Activated CD4-positive, alpha-beta memory T cell treated with anti-CD3 and anti-CD28 coated beads, Interleukin-2, amount 10 ng/mL, durations not matched to agents 7 days and 5 days (primary cell): ENCODE measurements at regions not wholly inside any gene's neighbourhood (a gene's known extent, or its start where the extent isn't known, plus 50 kb on each side); places are given as distances from the start of the nearest gene placed in this dataset.

Source experiments
- CTCF ChIA-PET: fragments of 350-600 bp; sonication (Branson Sonifier 250); formaldehyde crosslinking; loops from one replicate; lab custom pipeline; 2021; ENCODE audit warnings: antibody characterized with exemption, inconsistent platforms; lab: Charles Lee
- POLR2A ChIA-PET: fragments of 350-600 bp; sonication (Branson Sonifier 250); formaldehyde crosslinking; loops from one replicate; lab custom pipeline; 2021; ENCODE audit warnings: antibody characterized with exemption; lab: Charles Lee
- DNase-seq: peaks from one replicate; pipeline ENCODE4 v3.0.0-alpha.2; 2020
- H3K27ac Mint-ChIP-seq: one replicate; pipeline ENCODE4 v1.8.0; 2021; ENCODE audit warnings: mild to moderate bottlenecking, mixed read lengths
- H3K27me3 Mint-ChIP-seq: one replicate; pipeline ENCODE4 v1.8.0; 2021; ENCODE audit warnings: mixed read lengths
- H3K36me3 Mint-ChIP-seq: one replicate; pipeline ENCODE4 v1.8.0; 2021; ENCODE audit warnings: low read depth, mixed read lengths
- H3K4me1 Mint-ChIP-seq: one replicate; pipeline ENCODE4 v1.8.0; 2021; ENCODE audit warnings: mixed read lengths
- H3K4me3 Mint-ChIP-seq: one replicate; pipeline ENCODE4 v1.8.0; 2021; ENCODE audit warnings: mild to moderate bottlenecking, mixed read lengths
- H3K9me3 Mint-ChIP-seq: one replicate; pipeline ENCODE4 v1.8.0; 2021; ENCODE audit warnings: mixed read lengths

GRCh38 chr9:19998823-19999455 lies 210.1 kb upstream of the SLC24A2 start:
- H3K36me3 Mint-ChIP-seq = peaks cover 28% of the 10 kb centered on the region
- POLR2A ChIA-PET = interaction anchor here (0.9 to 1.8 kb wide), 10 partner anchors 16 to 623 kb away, joined by 3 to 10 read pairs (median 4); partner anchors contain the start of gene MLLT3
- peaks cover 21% of the 10 kb centered on the region for H3K9me3 Mint-ChIP-seq
- H3K27me3 Mint-ChIP-seq = no peaks in the 10 kb centered on the region
- peaks cover 55% of the 10 kb centered on the region for H3K4me1 Mint-ChIP-seq
- no peak overlapping the region for H3K4me3 Mint-ChIP-seq
- CTCF ChIA-PET = interaction anchor here (1.2 to 1.9 kb wide), 2 partner anchors 44 to 620 kb away, joined by 4 read pairs; no protein-coding TSS in a partner anchor
- peak overlapping the region; percentile 93 for H3K27ac Mint-ChIP-seq
- no peak for DNase-seq

GRCh38 chr9:19998153-19998552 lies 209.3 kb upstream of the SLC24A2 start:
- Mint-ChIP-seq H3K4me1 (peaks cover 56% of the 10 kb centered on the region), H3K36me3 (peaks cover 25% of the 10 kb centered on the region), H3K27ac (peak overlapping the region; percentile 93), H3K27me3 (no peaks in the 10 kb centered on the region), H3K9me3 (peaks cover 18% of the 10 kb centered on the region), H3K4me3 (no peak overlapping the region)
- CTCF ChIA-PET = interaction anchor here (0.6 to 1.9 kb wide), 3 partner anchors 8 to 164 kb away, joined by 3 to 4 read pairs (median 3); no protein-coding TSS in a partner anchor
- DNase-seq = peak; percentile 31
- POLR2A ChIA-PET = interaction anchor here (0.9 to 1.5 kb wide), 4 partner anchors 210 to 323 kb away, joined by 3 to 6 read pairs (median 3); no protein-coding TSS in a partner anchor

GRCh38 chr9:19995619-19996018 lies 206.8 kb upstream of the SLC24A2 start:
- Mint-ChIP-seq H3K4me3 (no peak overlapping the region), H3K9me3 (peaks cover 18% of the 10 kb centered on the region), H3K36me3 (peaks cover 25% of the 10 kb centered on the region), H3K27ac (no peak overlapping the region), H3K4me1 (peaks cover 58% of the 10 kb centered on the region), H3K27me3 (no peaks in the 10 kb centered on the region)
- ChIA-PET POLR2A (no interaction called here), CTCF (no interaction called here)
- DNase-seq = peak; percentile 26

- H3K4me3 Mint-ChIP-seq = no peak overlapping the region
- no peaks in the 10 kb centered on the region for H3K27me3 Mint-ChIP-seq
- no peak for DNase-seq
- no peak overlapping the region for H3K27ac Mint-ChIP-seq
- H3K36me3 Mint-ChIP-seq = peaks cover 25% of the 10 kb centered on the region
- H3K4me1 Mint-ChIP-seq = peaks cover 45% of the 10 kb centered on the region
- ChIA-PET CTCF (no interaction called here), POLR2A (no interaction called here)
- H3K9me3 Mint-ChIP-seq = peaks cover 18% of the 10 kb centered on the region
These were observed 205.5 kb upstream of the SLC24A2 start for GRCh38 chr9:19994296-19994695.

- Mint-ChIP-seq H3K27me3 (no peaks in the 10 kb centered on the region), H3K36me3 (peaks cover 13% of the 10 kb centered on the region), H3K4me1 (peaks cover 29% of the 10 kb centered on the region), H3K9me3 (peaks cover 9% of the 10 kb centered on the region), H3K4me3 (no peak overlapping the region), H3K27ac (no peak overlapping the region)
- POLR2A ChIA-PET = no interaction called here
- CTCF ChIA-PET = no interaction called here
- DNase-seq = no peak
These were observed 203.7 kb upstream of the SLC24A2 start for GRCh38 chr9:19992556-19992955.

- ChIA-PET CTCF (no interaction called here), POLR2A (no interaction called here)
- DNase-seq = no peak
- H3K27ac Mint-ChIP-seq = no peak overlapping the region
- H3K36me3 Mint-ChIP-seq = no peaks in the 10 kb centered on the region
- no peaks in the 10 kb centered on the region for H3K27me3 Mint-ChIP-seq
- no peak overlapping the region for H3K4me3 Mint-ChIP-seq
- H3K9me3 Mint-ChIP-seq = no peaks in the 10 kb centered on the region
- peaks cover 9% of the 10 kb centered on the region for H3K4me1 Mint-ChIP-seq
These were observed 200.4 kb upstream of the SLC24A2 start for GRCh38 chr9:19989213-19989612.

GRCh38 chr9:19988281-19988680 lies 199.4 kb upstream of the SLC24A2 start:
- no peak for DNase-seq
- ChIA-PET CTCF (no interaction called here), POLR2A (no interaction called here)
- Mint-ChIP-seq H3K9me3 (no peaks in the 10 kb centered on the region), H3K36me3 (no peaks in the 10 kb centered on the region), H3K4me3 (no peak overlapping the region), H3K27me3 (no peaks in the 10 kb centered on the region), H3K27ac (no peak overlapping the region), H3K4me1 (peaks cover 7% of the 10 kb centered on the region)

- peaks cover 8% of the 10 kb centered on the region for H3K9me3 Mint-ChIP-seq
- no peak for DNase-seq
- no peaks in the 10 kb centered on the region for H3K4me1 Mint-ChIP-seq
- H3K4me3 Mint-ChIP-seq = no peak overlapping the region
- peaks cover 5% of the 10 kb centered on the region for H3K36me3 Mint-ChIP-seq
- CTCF ChIA-PET = no interaction called here
- no peak overlapping the region for H3K27ac Mint-ChIP-seq
- POLR2A ChIA-PET = no interaction called here
- H3K27me3 Mint-ChIP-seq = no peaks in the 10 kb centered on the region
These were observed 196.2 kb upstream of the SLC24A2 start for GRCh38 chr9:19985081-19985480.

- Mint-ChIP-seq H3K9me3 (peaks cover 13% of the 10 kb centered on the region), H3K36me3 (peaks cover 15% of the 10 kb centered on the region), H3K4me3 (no peak overlapping the region), H3K4me1 (peaks cover 27% of the 10 kb centered on the region), H3K27me3 (peaks cover 3% of the 10 kb centered on the region), H3K27ac (peak overlapping the region; percentile 81)
- POLR2A ChIA-PET = interaction anchor here (1.0 kb wide), 1 partner anchor 23 kb away, joined by 5 read pairs; no protein-coding TSS in a partner anchor
- CTCF ChIA-PET = no interaction called here
- peak; percentile 49 for DNase-seq
These were observed 187.4 kb upstream of the SLC24A2 start for GRCh38 chr9:19976226-19976625.

- H3K27me3 Mint-ChIP-seq = peaks cover 3% of the 10 kb centered on the region
- peaks cover 13% of the 10 kb centered on the region for H3K9me3 Mint-ChIP-seq
- peaks cover 27% of the 10 kb centered on the region for H3K4me1 Mint-ChIP-seq
- H3K36me3 Mint-ChIP-seq = peaks cover 15% of the 10 kb centered on the region
- no peak overlapping the region for H3K4me3 Mint-ChIP-seq
- ChIA-PET POLR2A (interaction anchor here (1.0 kb wide), 1 partner anchor 24 kb away, joined by 5 read pairs; no protein-coding TSS in a partner anchor), CTCF (no interaction called here)
- peak overlapping the region; percentile 57 for H3K27ac Mint-ChIP-seq
- no peak for DNase-seq
These were observed 186.7 kb upstream of the SLC24A2 start for GRCh38 chr9:19975499-19975898.

GRCh38 chr9:19969721-19970120 lies 180.9 kb upstream of the SLC24A2 start:
- H3K27ac Mint-ChIP-seq = no peak overlapping the region
- ChIA-PET CTCF (interaction anchor here (0.9 kb wide), 1 partner anchor 19 kb away, joined by 4 read pairs; no protein-coding TSS in a partner anchor), POLR2A (no interaction called here)
- H3K27me3 Mint-ChIP-seq = peaks cover 2% of the 10 kb centered on the region
- peaks cover 2% of the 10 kb centered on the region for H3K9me3 Mint-ChIP-seq
- H3K4me1 Mint-ChIP-seq = no peaks in the 10 kb centered on the region
- no peaks in the 10 kb centered on the region for H3K36me3 Mint-ChIP-seq
- DNase-seq = no peak
- no peak overlapping the region for H3K4me3 Mint-ChIP-seq

GRCh38 chr9:19967888-19968459 lies 179.1 kb upstream of the SLC24A2 start:
- ChIA-PET CTCF (interaction anchor here (1.3 kb wide), 1 partner anchor 9 kb away, joined by 4 read pairs; no protein-coding TSS in a partner anchor), POLR2A (interaction anchor here (0.6 to 1.3 kb wide), 2 partner anchors 32 to 41 kb away, joined by 3 read pairs; no protein-coding TSS in a partner anchor)
- no peak for DNase-seq
- Mint-ChIP-seq H3K36me3 (no peaks in the 10 kb centered on the region), H3K27me3 (peaks cover 2% of the 10 kb centered on the region), H3K4me1 (no peaks in the 10 kb centered on the region), H3K9me3 (peaks cover 2% of the 10 kb centered on the region), H3K4me3 (no peak overlapping the region), H3K27ac (no peak overlapping the region)

GRCh38 chr9:19967216-19967887 lies 178.5 kb upstream of the SLC24A2 start:
- Mint-ChIP-seq H3K4me3 (no peak overlapping the region), H3K9me3 (peaks cover 2% of the 10 kb centered on the region), H3K36me3 (no peaks in the 10 kb centered on the region), H3K4me1 (no peaks in the 10 kb centered on the region), H3K27me3 (peaks cover 2% of the 10 kb centered on the region), H3K27ac (no peak overlapping the region)
- ChIA-PET POLR2A (interaction anchor here (0.6 to 1.3 kb wide), 2 partner anchors 32 to 40 kb away, joined by 3 read pairs; no protein-coding TSS in a partner anchor), CTCF (interaction anchor here (1.3 kb wide), 1 partner anchor 8 kb away, joined by 4 read pairs; no protein-coding TSS in a partner anchor)
- no peak for DNase-seq
